ENCODE measurements at regions not wholly inside any gene's neighbourhood (a gene's known extent, or its start where the extent isn't known, plus 50 kb on each side); places are given as distances from the start of the nearest gene placed in this dataset.

DNA sequence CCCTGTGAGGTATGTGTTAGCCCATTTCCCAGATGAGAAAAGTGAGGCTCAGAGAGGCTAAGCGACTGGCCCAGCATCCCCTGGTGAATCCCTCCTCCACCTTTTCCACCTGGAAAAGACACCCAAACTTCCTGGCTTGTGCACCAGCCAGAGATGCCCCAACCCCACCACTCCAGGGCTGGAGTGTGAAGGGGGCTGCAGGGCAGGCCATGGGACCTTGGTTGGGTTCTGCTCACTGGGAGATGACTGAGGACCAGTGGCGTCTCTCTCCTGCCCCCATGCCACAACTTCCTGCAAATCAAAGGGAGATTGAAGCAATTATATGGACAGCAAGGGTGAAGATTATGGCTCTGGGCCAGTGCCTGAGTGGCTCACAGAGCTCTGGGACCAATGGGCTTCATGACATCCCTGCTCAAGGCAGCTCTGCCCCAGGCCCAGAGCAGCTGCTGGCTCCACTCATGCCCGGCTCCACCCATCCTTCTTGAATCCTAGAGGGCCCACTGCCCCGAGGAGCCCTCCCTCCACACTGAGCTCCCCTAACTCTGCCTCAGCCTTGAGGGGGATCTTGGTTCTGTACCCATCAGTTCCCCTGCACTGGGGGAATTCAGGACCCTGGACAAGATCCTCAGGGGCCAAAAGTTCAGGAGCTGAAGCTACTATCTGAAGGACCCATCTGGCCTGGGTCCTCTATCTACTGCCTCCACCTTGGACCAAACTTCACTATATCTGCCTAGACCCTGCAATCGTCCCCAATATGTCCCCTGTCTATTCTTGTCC is 416.9 kb downstream of the PTPRU start:
- no peaks in the 10 kb centered on the region for H3K27me3 ChIP-seq (ENCODE audit: control insufficient read depth, low read length)
- H3K9me2 ChIP-seq (replicated peaks; ENCODE audit: control insufficient read depth, low read length) = no peaks in the 10 kb centered on the region
- H3K36me3 ChIP-seq (ENCODE audit: control insufficient read depth, low read length) = no peaks in the 10 kb centered on the region
- no peak for TF ChIP-seq EZH2phosphoT487 (IDR thresholded peaks at IDR 0.05; ENCODE audit: borderline replicate concordance, low read length)
- H3K79me2 ChIP-seq (ENCODE audit: control insufficient read depth, low read length) = no peaks in the 10 kb centered on the region
- H3K27ac ChIP-seq (ENCODE audit: low read depth, low read length) = no peak overlapping the region
- H3K9me3 ChIP-seq (ENCODE audit: control insufficient read depth, insufficient read depth, low read length) = no peaks in the 10 kb centered on the region
- H3K4me2 ChIP-seq (ENCODE audit: low read length) = no peak overlapping the region
- no peak overlapping the region for H3K4me3 ChIP-seq (ENCODE audit: low read length)
- H3K4me1 ChIP-seq (ENCODE audit: control insufficient read depth, low read length) = no peaks in the 10 kb centered on the region
- no peaks in the 10 kb centered on the region for H3F3A ChIP-seq (ENCODE audit: control insufficient read depth, insufficient read depth)
- no peaks in the 10 kb centered on the region for H4K20me1 ChIP-seq (ENCODE audit: control insufficient read depth, insufficient read depth, low read depth, low read length)

DNA sequence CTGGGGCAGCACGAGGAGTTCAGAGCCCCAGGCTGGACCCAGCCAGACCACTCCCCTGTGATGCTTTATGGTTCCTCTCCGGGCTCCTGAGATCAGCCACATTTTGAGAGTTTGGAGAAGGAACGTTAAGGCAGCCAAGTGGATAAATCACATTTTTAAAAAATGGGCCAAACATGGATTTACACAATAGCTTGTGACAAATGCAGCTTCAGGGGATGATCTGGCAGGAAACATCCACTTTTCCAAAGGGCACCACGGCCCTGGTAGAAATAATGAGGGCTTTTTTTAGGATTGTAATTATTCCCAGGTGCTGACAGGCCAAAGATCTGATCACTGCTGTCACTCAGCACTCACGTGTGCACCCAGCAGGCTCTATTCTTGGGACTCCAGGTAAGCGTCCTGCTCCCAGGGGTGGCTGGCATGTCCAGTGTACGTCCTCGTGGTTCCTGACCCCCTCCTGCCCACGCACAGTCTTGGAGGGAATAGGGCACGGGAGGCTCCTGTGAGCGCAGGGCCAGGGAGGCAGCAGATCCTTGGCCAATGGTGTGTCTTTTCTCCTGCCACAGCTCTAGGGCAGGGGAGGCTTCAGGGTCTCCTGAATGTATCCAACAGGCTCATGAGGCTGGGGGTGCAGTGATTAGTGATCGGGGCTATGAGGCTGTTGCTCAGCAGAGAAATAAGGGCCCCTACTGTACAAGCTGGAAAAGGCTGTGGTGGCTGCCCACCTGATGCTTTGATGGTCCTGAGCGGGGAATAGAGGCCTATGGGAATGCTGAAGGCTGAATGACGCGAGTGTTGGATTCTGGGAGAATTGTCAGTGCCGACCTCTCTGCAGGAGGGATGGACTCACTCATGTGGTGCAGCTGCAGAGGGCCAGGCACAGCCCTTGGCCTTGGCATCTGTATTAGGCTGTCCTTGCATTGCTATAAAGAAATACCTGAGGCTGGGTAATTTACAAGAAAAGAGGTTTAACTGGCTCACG is 415.7 kb downstream of the PTPRU start:
- H3K27ac ChIP-seq (ENCODE audit: low read depth, low read length) = no peak overlapping the region
- H3K4me2 ChIP-seq (ENCODE audit: low read length) = no peak overlapping the region
- no peaks in the 10 kb centered on the region for H4K20me1 ChIP-seq (ENCODE audit: control insufficient read depth, insufficient read depth, low read depth, low read length)
- H3K9me3 ChIP-seq (ENCODE audit: control insufficient read depth, insufficient read depth, low read length) = no peaks in the 10 kb centered on the region
- no peaks in the 10 kb centered on the region for H3K27me3 ChIP-seq (ENCODE audit: control insufficient read depth, low read length)
- no peaks in the 10 kb centered on the region for H3K36me3 ChIP-seq (ENCODE audit: control insufficient read depth, low read length)
- no peak overlapping the region for H3K4me3 ChIP-seq (ENCODE audit: low read length)
- no peaks in the 10 kb centered on the region for H3K4me1 ChIP-seq (ENCODE audit: control insufficient read depth, low read length)
- H3F3A ChIP-seq (ENCODE audit: control insufficient read depth, insufficient read depth) = no peaks in the 10 kb centered on the region
- H3K79me2 ChIP-seq (ENCODE audit: control insufficient read depth, low read length) = no peaks in the 10 kb centered on the region
- H3K9me2 ChIP-seq (replicated peaks; ENCODE audit: control insufficient read depth, low read length) = no peaks in the 10 kb centered on the region
- TF ChIP-seq EZH2phosphoT487 (IDR thresholded peaks at IDR 0.05; ENCODE audit: borderline replicate concordance, low read length) (no peak), CTCF (IDR thresholded peaks at IDR 0.05; ENCODE audit: low read depth, low read length, poor library complexity, severe bottlenecking) (no peak)

GRCh38 chr1:29651246-29651645 is 414.9 kb downstream of the PTPRU start:
- Histone ChIP-seq H3F3A (ENCODE audit: control insufficient read depth, insufficient read depth) (no peaks in the 10 kb centered on the region), H3K9me2 (replicated peaks; ENCODE audit: control insufficient read depth, low read length) (no peaks in the 10 kb centered on the region), H4K20me1 (ENCODE audit: control insufficient read depth, insufficient read depth, low read depth, low read length) (no peaks in the 10 kb centered on the region), H3K27me3 (ENCODE audit: control insufficient read depth, low read length) (no peaks in the 10 kb centered on the region), H3K79me2 (ENCODE audit: control insufficient read depth, low read length) (no peaks in the 10 kb centered on the region), H3K9me3 (ENCODE audit: control insufficient read depth, insufficient read depth, low read length) (no peaks in the 10 kb centered on the region), H3K4me3 (ENCODE audit: low read length) (no peak overlapping the region), H3K27ac (ENCODE audit: low read depth, low read length) (no peak overlapping the region), H3K36me3 (ENCODE audit: control insufficient read depth, low read length) (no peaks in the 10 kb centered on the region), H3K4me1 (ENCODE audit: control insufficient read depth, low read length) (no peaks in the 10 kb centered on the region), H3K4me2 (ENCODE audit: low read length) (no peak overlapping the region)
- TF ChIP-seq EZH2phosphoT487 (IDR thresholded peaks at IDR 0.05; ENCODE audit: borderline replicate concordance, low read length) (no peak), CTCF (IDR thresholded peaks at IDR 0.05; ENCODE audit: low read depth, low read length, poor library complexity, severe bottlenecking) (no peak)
